ENCODE measurements at regions not wholly inside any gene's neighbourhood (a gene's known extent, or its start where the extent isn't known, plus 50 kb on each side); places are given as distances from the start of the nearest gene placed in this dataset.
"Not testable (repeated sequence)": the region's sequence is repeated elsewhere in the genome, so short reads cannot be mapped to it uniquely, and the experiment has no call there.

- H4K12ac ChIP-seq (ENCODE audit: low read depth, low read length), result no peak overlapping the region
- no peak overlapping the region for H3K27ac ChIP-seq (ENCODE audit: low read depth, low read length)
- no peak overlapping the region for H3K23ac ChIP-seq (ENCODE audit: low read length)
- peak; percentile 77 to 91 for DNase-seq
- no peak overlapping the region for H3K4me2 ChIP-seq (ENCODE audit: low read length)
- H3K18ac ChIP-seq (ENCODE audit: low read length), result no peak overlapping the region
- H3K4ac ChIP-seq (ENCODE audit: low read depth, low read length), result no peak overlapping the region
- H3K14ac ChIP-seq (ENCODE audit: low read length), result no peak overlapping the region
- peaks cover 23% of the 10 kb centered on the region for H3K9me3 ChIP-seq (ENCODE audit: insufficient read depth, low read depth, low read length)
- no peak overlapping the region for H2AFZ ChIP-seq (ENCODE audit: insufficient read depth, low read length, poor library complexity)
- no peak overlapping the region for H2AK5ac ChIP-seq (ENCODE audit: low read length)
- H3K9ac ChIP-seq (ENCODE audit: low read length), result no peak overlapping the region
- no peak overlapping the region for H4K91ac ChIP-seq (ENCODE audit: low read depth, low read length)
- H3K27me3 ChIP-seq (ENCODE audit: insufficient read depth, low read length), result no peaks in the 10 kb centered on the region
- no peak overlapping the region for H2BK12ac ChIP-seq (ENCODE audit: low read length)
- no peaks in the 10 kb centered on the region for H3K36me3 ChIP-seq (ENCODE audit: control insufficient read depth in 1 of 2, insufficient read depth in 2 of 2, low read length in 2 of 2)
- H3K79me2 ChIP-seq (ENCODE audit: control insufficient read depth, insufficient read depth, low read length, poor library complexity), result no peaks in the 10 kb centered on the region
- no peak overlapping the region for H2BK5ac ChIP-seq (ENCODE audit: low read depth, low read length, poor library complexity)
- no peaks in the 10 kb centered on the region for H3K4me1 ChIP-seq (ENCODE audit: control insufficient read depth in 1 of 2, insufficient read depth in 2 of 2, low read length in 2 of 2)
- no peak overlapping the region for H4K8ac ChIP-seq (ENCODE audit: low read depth, low read length)
- no peak overlapping the region for H3K4me3 ChIP-seq (ENCODE audit: low read depth, low read length)
- no peak overlapping the region for H2BK120ac ChIP-seq (ENCODE audit: insufficient read depth, low read length, poor library complexity)
- WGBS (ENCODE audit: extremely low coverage, insufficient coverage, insufficient read length), result no CpG with 5 or more reads among the region's 3 CpGs
- H3K79me1 ChIP-seq (ENCODE audit: low read length), result no peaks in the 10 kb centered on the region
Measured at GRCh38 chr14:106060276-106060975, 534.0 kb downstream of the TMEM121 start.

- not testable (repeated sequence) for H3K79me1 ChIP-seq (ENCODE audit: low read length); H3K23ac ChIP-seq (ENCODE audit: low read length); H3K18ac ChIP-seq (ENCODE audit: low read length); H3K27me3 ChIP-seq (ENCODE audit: insufficient read depth, low read length); H3K4me3 ChIP-seq (ENCODE audit: low read depth, low read length); H3K4me1 ChIP-seq (ENCODE audit: control insufficient read depth in 1 of 2, insufficient read depth in 2 of 2, low read length in 2 of 2); H4K91ac ChIP-seq (ENCODE audit: low read depth, low read length); H3K4ac ChIP-seq (ENCODE audit: low read depth, low read length); H2BK120ac ChIP-seq (ENCODE audit: insufficient read depth, low read length, poor library complexity); H2AK5ac ChIP-seq (ENCODE audit: low read length); H3K36me3 ChIP-seq (ENCODE audit: control insufficient read depth in 1 of 2, insufficient read depth in 2 of 2, low read length in 2 of 2); H2AFZ ChIP-seq (ENCODE audit: insufficient read depth, low read length, poor library complexity); H3K27ac ChIP-seq (ENCODE audit: low read depth, low read length); H3K9ac ChIP-seq (ENCODE audit: low read length); H3K4me2 ChIP-seq (ENCODE audit: low read length); H4K12ac ChIP-seq (ENCODE audit: low read depth, low read length); H2BK5ac ChIP-seq (ENCODE audit: low read depth, low read length, poor library complexity); H3K14ac ChIP-seq (ENCODE audit: low read length); H4K8ac ChIP-seq (ENCODE audit: low read depth, low read length); H2BK12ac ChIP-seq (ENCODE audit: low read length); H3K79me2 ChIP-seq (ENCODE audit: control insufficient read depth, insufficient read depth, low read length, poor library complexity)
- peaks cover 16% of the 10 kb centered on the region for H3K9me3 ChIP-seq (ENCODE audit: insufficient read depth, low read depth, low read length)
- WGBS (ENCODE audit: extremely low coverage, insufficient coverage, insufficient read length), result no CpG with 5 or more reads among the region's 12 CpGs
- DNase-seq, result peak in 1 of 2 donors; percentile 71
Measured at GRCh38 chr14:106061877-106062500, 535.6 kb downstream of the TMEM121 start.

- Histone ChIP-seq H2AFZ (ENCODE audit: insufficient read depth, low read length, poor library complexity) (no peak overlapping the region), H3K36me3 (ENCODE audit: control insufficient read depth in 1 of 2, insufficient read depth in 2 of 2, low read length in 2 of 2) (no peaks in the 10 kb centered on the region), H3K79me1 (ENCODE audit: low read length) (no peaks in the 10 kb centered on the region), H3K4me3 (ENCODE audit: low read depth, low read length) (no peak overlapping the region), H3K23ac (ENCODE audit: low read length) (no peak overlapping the region), H3K4me2 (ENCODE audit: low read length) (no peak overlapping the region), H2BK120ac (ENCODE audit: insufficient read depth, low read length, poor library complexity) (no peak overlapping the region), H2AK5ac (ENCODE audit: low read length) (no peak overlapping the region), H3K4ac (ENCODE audit: low read depth, low read length) (no peak overlapping the region), H4K91ac (ENCODE audit: low read depth, low read length) (no peak overlapping the region), H2BK5ac (ENCODE audit: low read depth, low read length, poor library complexity) (no peak overlapping the region), H2BK12ac (ENCODE audit: low read length) (no peak overlapping the region), H3K14ac (ENCODE audit: low read length) (no peak overlapping the region), H3K27ac (ENCODE audit: low read depth, low read length) (no peak overlapping the region), H3K4me1 (ENCODE audit: control insufficient read depth in 1 of 2, insufficient read depth in 2 of 2, low read length in 2 of 2) (no peaks in the 10 kb centered on the region), H3K18ac (ENCODE audit: low read length) (no peak overlapping the region), H4K12ac (ENCODE audit: low read depth, low read length) (no peak overlapping the region), H3K9ac (ENCODE audit: low read length) (no peak overlapping the region), H3K79me2 (ENCODE audit: control insufficient read depth, insufficient read depth, low read length, poor library complexity) (no peaks in the 10 kb centered on the region), H4K8ac (ENCODE audit: low read depth, low read length) (no peak overlapping the region), H3K27me3 (ENCODE audit: insufficient read depth, low read length) (no peaks in the 10 kb centered on the region), H3K9me3 (ENCODE audit: insufficient read depth, low read depth, low read length) (peaks cover 20% of the 10 kb centered on the region)
- DNase-seq, result peak in 1 of 2 donors; percentile 60
- no CpG with 5 or more reads among the region's 4 CpGs for WGBS (ENCODE audit: extremely low coverage, insufficient coverage, insufficient read length)
Measured at GRCh38 chr14:106062502-106063272, 536.3 kb downstream of the TMEM121 start.

- H3K4ac ChIP-seq (ENCODE audit: low read depth, low read length), result no peak overlapping the region
- no peak overlapping the region for H2BK120ac ChIP-seq (ENCODE audit: insufficient read depth, low read length, poor library complexity)
- no peak overlapping the region for H2AFZ ChIP-seq (ENCODE audit: insufficient read depth, low read length, poor library complexity)
- no peaks in the 10 kb centered on the region for H3K27me3 ChIP-seq (ENCODE audit: insufficient read depth, low read length)
- H2BK12ac ChIP-seq (ENCODE audit: low read length), result no peak overlapping the region
- no peak overlapping the region for H3K9ac ChIP-seq (ENCODE audit: low read length)
- no peaks in the 10 kb centered on the region for H3K36me3 ChIP-seq (ENCODE audit: control insufficient read depth in 1 of 2, insufficient read depth in 2 of 2, low read length in 2 of 2)
- no peak overlapping the region for H2AK5ac ChIP-seq (ENCODE audit: low read length)
- no peaks in the 10 kb centered on the region for H3K4me1 ChIP-seq (ENCODE audit: control insufficient read depth in 1 of 2, insufficient read depth in 2 of 2, low read length in 2 of 2)
- no peaks in the 10 kb centered on the region for H3K79me2 ChIP-seq (ENCODE audit: control insufficient read depth, insufficient read depth, low read length, poor library complexity)
- peaks cover 5% of the 10 kb centered on the region for H3K9me3 ChIP-seq (ENCODE audit: insufficient read depth, low read depth, low read length)
- no peak overlapping the region for H3K4me2 ChIP-seq (ENCODE audit: low read length)
- H4K91ac ChIP-seq (ENCODE audit: low read depth, low read length), result no peak overlapping the region
- WGBS (ENCODE audit: extremely low coverage, insufficient coverage, insufficient read length), result no CpG with 5 or more reads among the region's 2 CpGs
- peak in 1 of 2 donors; percentile 0 for DNase-seq
- no peak overlapping the region for H2BK5ac ChIP-seq (ENCODE audit: low read depth, low read length, poor library complexity)
- no peak overlapping the region for H3K18ac ChIP-seq (ENCODE audit: low read length)
- no peak overlapping the region for H3K27ac ChIP-seq (ENCODE audit: low read depth, low read length)
- no peak overlapping the region for H3K4me3 ChIP-seq (ENCODE audit: low read depth, low read length)
- no peaks in the 10 kb centered on the region for H3K79me1 ChIP-seq (ENCODE audit: low read length)
- no peak overlapping the region for H3K14ac ChIP-seq (ENCODE audit: low read length)
- no peak overlapping the region for H4K12ac ChIP-seq (ENCODE audit: low read depth, low read length)
- no peak overlapping the region for H4K8ac ChIP-seq (ENCODE audit: low read depth, low read length)
- H3K23ac ChIP-seq (ENCODE audit: low read length), result no peak overlapping the region
Measured at GRCh38 chr14:106067935-106068334, 541.6 kb downstream of the TMEM121 start.
